Panc1 (cell line): ENCODE measurements at regions not wholly inside any gene's neighbourhood (a gene's known extent, or its start where the extent isn't known, plus 50 kb on each side); places are given as distances from the start of the nearest gene placed in this dataset.

Experiments used
- CTCF ChIP-seq: fragments of 450-650 bp; IDR thresholded peaks from 2 replicates; pipeline ENCODE4 v1.5.1; 2017; ENCODE audit warnings: mild to moderate bottlenecking
- REST ChIP-seq, 2 experiments: IDR thresholded peaks; 2 replicates each; pipeline ENCODE4 v1.6.1; 2011 to 2012; ENCODE audit warnings: low read depth in 2 of 2, control low read depth in 1 of 2, low read length in 1 of 2, mild to moderate bottlenecking in 1 of 2, moderate library complexity in 1 of 2; ENCODE audit not compliant: insufficient read depth in 1 of 2

- no peak for TF ChIP-seq REST (IDR thresholded peaks at IDR 0.05; ENCODE audit: insufficient read depth in 1 of 2, low read depth in 2 of 2, low read length in 1 of 2)
- no peak for TF ChIP-seq CTCF
These were observed 237.4 kb downstream of the TBL1XR1 start for GRCh38 chr3:176959867-176960266.
